GM21447 (cell line): ENCODE measurements at regions not wholly inside any gene's neighbourhood (a gene's known extent, or its start where the extent isn't known, plus 50 kb on each side); places are given as distances from the start of the nearest gene placed in this dataset.
"Not testable (repeated sequence)": the region's sequence is repeated elsewhere in the genome, so short reads cannot be mapped to it uniquely, and the experiment has no call there.

Experiments used
- ATAC-seq: cut with Tn5 transposase; IDR thresholded peaks from one replicate; pipeline ENCODE4 v1.9.1; 2021; ENCODE audit not compliant: unreplicated experiment

DNA sequence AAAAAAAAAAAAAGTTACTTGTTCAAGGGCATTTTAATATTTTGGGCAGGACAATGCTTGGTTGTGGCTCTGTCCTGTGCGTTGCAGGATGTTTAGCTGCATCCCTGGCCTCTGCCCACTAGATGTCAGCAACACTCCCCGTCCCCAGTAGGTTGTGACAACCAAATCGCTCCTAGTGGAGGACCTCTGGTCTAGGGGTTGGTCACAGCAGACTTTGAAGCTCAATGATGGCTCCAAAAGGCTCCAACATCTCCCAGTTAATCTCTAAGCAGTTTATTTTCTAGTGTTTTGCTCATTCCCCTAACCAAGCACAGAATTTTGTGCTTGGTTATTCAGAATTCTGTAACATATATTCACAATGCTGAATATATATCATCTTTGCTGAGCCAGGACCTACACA lies 67.0 kb downstream of the CHRNA1 start:
- peak; percentile 71 for ATAC-seq

DNA sequence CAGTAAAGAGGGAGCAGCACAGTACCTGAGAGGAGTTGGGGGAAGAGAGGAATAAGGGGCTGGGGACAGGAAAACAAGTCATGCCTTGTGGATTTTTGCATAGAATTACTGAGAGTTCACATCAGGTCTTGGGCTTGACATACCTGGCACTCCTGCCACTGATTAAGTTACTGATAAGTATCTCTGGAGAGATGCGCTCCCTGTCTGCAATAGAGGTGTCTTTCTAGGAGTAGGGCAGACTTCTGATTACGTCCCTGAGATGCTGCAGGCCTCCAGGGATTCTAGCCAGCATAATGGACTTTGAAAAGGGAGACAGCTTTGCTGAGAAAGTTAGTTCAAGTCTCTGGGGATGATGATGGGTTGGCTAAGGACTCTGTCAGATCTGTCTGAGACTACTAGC lies 69.4 kb downstream of the CHRNA1 start:
- no peak for ATAC-seq

DNA sequence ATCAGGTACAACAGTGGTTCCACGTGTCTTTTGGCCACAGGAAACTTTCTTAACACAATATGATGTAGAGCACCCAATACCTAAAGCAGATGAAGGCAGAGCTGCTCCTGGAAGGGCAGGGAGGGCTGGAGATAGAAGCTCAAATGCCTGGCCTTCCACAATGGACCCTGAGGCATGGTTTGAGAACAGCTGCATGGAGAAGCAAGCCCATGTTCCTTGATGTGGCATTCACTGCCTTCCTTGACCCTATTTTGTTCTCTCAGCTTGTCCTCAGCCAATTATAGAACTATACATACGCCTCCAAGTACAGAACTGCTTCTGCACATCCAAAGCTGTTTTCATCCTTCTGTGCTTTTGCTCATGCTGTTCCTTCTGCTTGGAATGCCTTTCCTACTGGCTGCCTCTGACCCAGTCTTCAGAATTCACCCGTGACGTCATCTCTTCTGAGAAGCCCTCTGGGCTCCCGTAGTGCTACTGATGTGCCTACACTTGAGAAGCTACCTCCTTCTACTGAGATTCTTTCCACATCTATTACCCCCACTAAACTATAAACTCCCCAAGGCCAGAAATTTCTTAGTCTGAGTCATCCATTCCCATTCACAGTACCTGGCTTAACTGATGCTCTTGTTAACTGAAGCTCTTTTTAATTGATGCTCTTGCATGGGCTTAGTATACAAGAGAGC lies 69.9 kb downstream of the CHRNA1 start:
- no peak for ATAC-seq

DNA sequence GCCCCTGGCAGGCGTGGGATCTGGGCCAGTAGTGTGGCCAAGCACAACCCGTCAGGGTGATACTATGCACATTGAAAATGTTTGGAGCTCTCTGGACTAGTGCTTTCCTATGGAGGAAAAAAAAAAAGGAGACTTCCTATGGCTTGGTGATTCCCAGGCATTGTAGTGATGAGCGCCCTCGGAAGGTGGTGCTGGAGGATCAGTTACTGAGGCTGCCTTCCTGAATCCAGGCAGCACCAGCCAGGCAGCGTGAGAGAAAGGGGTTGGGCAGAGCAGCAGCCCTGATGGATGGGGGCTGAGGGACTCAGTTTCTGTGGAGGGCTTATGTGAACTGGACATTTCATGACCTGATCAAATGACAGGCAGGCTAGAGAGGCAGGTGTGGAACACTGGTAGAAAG lies 70.9 kb downstream of the CHRNA1 start:
- ATAC-seq: no peak

DNA sequence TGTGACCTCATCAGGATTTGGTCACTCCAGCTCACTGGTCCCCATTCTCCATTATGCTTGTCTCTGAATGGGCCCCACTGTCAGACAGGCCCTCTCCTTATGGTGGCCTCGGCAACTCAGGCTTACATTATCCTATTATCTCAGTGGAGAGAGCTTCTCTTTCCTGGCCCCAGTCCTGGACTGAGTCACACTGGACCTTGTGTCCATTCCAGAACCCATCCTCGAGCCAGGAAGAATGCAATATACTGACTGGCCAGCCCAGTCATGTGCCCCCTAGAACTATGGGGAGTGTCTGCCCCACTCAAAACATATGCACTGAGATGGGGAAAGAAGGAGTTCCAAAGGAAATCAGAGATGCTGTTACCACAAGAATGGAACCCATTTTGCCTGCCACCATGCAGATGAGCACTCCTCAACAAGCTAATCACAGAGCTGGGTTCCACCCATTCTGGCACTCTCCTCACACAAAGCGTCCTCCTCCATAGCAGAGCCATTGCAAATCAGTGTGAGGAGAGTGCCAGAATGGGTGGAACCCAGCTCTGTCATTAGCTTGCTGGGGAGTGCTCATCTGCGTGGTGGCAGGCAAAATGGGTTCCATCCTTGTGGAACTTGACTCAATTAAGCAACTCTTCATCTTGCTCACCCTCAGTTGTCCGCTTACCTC lies 71.9 kb downstream of the CHRNA1 start:
- ATAC-seq: no peak

DNA sequence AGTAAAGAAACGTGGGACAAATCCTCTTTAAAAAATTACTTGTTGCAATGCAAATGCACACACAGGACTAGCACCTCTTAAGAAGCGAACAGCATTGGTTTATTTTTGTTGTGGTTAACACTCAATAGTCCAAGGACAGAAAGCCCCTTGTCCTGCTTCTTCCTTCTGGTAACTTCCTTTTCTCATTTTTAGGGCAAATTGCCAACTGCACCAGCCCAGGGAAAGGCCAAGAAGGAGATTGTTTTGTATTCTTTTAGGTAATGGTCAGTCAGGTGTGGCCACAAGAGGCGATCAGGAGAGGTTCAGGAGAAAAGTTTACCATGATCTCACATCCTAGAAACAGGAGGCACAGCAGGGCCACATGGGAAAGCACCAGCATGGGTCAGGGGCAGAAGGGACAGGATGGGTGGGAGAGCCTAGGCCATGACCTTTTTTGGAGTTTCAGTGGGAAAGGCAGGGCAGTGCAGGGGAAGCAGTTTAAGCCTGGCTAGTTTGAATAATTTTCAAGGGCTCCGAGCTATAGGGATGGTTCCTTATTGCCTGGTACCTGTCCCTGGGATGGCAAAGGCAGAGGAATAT lies 73.0 kb downstream of the CHRNA1 start:
- ATAC-seq: no peak

DNA sequence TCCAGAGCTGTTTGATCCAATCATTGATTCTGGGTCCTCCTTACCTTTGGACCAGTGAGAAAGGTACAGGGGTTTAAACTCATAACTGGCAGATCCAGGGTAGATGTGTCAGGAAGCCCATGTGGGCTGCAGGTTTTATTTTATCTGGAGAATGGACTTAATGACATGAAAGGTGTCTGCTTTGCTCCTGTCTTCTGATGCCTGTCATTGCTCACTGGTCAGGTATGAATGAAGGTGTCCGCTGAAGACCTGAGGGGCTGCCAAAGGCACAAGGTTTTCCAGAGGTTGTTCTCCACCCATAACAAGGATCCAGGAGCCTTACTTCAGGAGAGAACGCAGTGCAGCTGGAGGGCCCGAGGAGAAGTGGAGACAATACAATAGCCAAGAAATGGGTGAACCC lies 74.2 kb downstream of the CHRNA1 start:
- no peak for ATAC-seq

DNA sequence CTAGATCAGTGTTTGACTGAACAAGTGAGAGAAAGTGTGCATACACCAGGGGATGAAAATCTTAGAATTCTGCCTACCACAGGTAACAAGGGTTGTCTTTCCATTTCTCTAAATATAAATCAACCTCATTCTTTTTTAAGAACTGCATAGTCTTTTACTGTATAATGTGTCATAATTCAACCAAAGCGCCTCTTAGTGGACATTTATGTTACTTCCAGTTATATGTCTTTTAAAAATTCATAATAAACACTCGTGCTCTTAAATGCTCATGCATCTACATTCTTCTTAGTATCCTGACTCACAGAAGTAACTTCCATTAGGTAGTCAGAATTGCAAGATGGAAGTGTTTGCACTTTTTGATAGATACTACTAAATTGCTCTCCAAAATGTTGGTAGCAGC lies 76.2 kb downstream of the CHRNA1 start:
- ATAC-seq: no peak

DNA sequence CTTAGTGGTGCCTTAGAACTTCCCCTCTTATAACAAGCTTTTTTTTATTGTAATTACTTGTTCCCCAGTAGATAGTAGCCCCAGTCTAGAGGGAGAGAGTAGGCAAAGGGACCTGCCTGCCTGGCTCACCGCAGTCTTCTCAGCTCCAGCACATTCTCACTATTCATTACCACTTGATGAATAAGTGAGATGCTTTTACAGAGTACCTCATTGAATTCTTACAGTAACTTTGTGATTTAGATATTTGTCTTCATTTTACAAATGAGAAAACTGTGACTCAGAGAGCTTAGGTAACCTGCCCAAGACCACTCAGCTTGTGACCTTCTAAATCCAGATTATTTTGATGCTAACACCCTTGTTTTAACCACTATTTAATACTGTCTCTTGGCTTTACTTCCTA lies 77.8 kb downstream of the CHRNA1 start:
- ATAC-seq: no peak

DNA sequence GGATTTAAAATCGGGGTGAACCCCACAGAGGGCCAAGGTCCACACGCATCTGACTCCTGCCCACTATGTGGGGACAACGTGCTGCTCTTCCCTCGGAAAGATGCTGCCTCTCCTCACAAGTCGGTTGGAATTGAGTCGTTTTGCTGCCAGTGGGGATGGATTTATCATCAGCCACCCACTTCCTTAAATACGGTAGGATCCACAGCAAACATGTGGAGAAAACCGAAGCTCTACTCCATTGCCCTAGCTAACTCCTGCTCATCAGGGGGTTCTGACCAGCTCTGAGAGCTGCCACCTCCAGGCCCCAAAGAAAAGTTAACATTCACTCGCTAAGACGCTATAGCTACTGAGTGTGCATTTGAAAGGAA lies 80.9 kb downstream of the CHRNA1 start:
- peak; percentile 38 for ATAC-seq

DNA sequence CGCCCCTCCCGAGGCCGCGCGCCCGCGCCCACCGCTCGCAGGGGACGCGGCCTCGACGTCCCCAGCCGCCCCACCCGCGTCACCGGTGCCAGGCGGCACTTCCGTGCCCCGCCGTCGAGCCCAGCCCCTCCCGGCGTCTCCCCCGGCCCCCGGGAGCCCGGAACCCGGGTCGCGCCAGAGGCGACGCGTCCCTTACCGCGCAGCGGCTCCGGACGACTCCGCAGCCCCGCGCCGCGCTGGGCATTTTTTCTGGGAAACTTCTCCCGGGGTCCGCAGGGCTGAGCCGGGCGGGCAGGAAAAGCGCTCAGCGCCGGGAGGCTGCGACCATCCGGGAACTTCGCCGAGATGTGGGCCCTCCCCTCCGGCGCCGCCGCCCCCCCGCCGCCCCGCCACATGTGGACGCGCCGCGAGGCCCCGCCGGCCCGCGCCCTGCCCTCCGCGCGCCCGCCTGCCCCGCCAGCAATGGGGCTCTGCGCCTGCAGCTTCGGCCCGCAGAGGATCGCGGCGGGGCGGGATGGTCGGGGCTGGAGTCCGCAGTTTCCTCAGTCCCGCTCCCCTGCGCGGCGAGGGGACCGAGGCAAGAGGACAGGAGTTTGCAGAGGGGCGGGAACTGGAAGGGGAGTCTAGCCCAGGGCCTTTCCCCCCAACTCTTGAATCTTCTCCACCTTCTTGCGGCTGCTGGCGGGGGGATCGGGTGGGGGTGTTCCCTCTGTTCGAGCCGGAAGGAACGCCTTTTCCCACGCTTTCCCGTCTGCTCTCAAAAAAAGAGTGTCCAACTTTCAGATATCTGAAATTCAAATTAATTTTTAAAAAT lies 81.5 kb downstream of the CHRNA1 start:
- ATAC-seq: peak; percentile 55

DNA sequence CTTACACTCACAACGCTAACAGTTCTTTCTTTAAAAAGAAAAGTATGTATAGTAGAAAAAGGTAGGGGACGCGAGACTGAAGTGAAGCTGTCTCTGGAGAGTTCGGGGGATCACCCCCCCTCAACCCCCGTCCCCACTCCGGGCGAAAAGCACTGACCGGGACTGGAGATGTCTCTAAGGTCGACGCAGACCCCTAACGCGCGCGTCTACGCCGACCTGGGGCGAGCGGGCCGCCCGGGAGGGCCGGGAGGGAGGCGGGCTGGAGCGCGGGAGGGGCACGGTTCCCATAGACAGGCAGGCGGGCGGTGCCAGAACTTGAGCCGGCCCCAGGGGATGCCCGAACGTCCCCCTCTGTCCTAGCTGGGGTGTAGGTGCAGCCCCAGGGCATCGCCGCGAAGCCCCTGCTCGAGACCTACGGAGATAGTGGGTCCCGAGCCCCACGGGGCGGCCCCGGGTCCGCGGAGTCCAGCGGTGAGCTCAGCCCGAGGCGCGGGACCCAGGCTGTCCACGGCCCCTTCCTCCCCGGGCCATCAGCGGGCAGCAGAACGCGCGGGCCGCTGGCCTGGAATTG lies 82.2 kb downstream of the CHRNA1 start:
- ATAC-seq: peak; percentile 43

DNA sequence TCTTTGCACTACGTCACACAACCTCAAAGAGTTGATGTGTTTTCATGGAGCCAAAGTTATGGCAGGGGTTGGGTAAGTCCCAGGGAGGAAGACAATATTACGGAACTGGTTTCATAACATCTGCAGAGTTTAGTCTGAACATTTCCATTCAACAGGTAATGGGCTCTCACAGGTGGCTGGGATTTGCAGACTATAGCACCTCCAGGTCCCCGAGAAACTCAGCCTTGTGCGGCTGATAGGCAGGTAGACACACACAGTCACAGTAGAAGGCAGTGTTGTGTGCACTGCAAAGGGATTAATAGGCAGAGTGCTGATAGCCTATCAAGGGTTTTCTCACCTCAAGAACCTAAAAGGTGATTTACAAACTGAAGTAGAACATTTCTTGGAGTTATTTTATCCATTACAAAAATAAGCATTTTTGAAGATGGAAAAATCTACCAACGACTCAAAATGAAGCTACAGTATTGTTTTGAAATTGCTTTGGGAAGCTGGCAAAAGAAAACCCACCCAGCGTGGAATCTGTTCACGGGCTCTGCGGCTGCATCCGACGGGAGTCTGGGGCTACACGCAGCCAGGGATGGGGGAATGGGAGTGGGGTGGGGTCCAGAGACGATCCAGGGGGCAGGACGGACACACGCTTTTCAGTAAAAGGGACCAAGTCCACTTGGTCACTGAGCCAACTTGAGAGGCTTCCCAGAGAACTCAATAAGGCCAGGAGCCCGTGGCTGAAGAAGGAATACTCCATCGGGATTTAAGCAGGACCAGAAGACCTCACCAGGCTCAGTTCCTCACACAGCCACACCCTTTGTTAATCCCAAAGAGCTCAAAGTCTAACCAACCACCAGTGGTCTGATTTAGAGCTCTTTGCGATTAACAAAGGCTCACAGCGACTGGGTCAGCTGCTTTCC lies 82.9 kb downstream of the CHRNA1 start:
- ATAC-seq: peak; percentile 6

DNA sequence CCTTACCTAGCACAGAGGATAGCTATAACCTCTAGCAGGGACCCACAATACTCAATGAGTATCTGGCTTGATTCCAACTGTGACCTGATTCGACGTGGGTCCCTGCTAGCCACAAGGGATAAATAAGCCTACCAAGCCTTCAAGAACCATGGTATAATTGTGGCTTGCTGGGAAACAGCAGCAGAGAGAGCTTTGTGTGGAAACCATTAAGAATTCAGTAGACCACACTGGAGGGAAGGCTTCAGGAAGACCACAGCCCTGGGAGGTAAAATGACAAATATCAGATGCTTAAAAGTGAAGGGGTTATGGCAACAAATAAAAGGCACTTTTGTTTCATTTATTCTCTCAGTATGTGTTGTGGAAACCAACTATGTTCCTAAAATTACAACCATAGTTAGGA lies 82.6 kb upstream of the WIPF1 start:
- no peak for ATAC-seq

DNA sequence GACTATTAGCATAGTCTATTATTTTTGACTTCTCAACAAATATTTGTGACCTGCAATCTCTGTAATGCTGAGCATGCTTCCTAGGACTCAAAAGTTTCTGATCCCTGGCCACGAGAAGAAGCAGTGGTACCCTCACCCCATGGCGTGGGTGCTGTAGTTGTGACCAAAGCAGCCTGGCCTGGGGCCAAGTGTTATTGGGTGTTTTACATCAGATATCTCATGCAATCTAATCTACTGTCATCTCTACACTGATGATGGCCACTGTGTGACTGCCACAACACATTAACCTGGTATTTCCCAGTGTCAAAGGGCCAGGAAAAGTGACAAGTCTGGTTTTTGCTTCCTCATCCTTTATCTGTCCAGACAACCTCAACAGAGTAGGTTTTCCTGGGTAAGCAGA lies 80.8 kb upstream of the WIPF1 start:
- ATAC-seq: no peak

DNA sequence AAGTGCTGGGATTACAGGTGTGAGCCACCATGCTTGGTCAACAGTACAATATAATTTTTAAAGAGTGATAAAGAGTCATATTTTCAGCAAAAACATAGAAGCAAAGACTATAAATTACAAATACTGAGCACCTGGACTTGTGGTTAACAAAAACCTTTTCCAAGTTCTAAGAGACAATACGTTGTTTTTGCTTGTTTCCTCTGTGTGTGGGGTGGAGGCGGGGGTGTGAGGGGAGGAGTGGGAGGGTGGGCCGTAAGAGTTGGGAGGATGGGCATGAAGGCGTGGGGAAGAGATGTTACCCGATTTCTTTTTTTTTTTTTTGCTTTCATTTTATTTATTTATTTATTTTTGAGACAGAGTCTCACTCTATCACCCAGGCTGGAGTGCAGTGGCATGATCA lies 78.0 kb upstream of the WIPF1 start:
- no peak for ATAC-seq

DNA sequence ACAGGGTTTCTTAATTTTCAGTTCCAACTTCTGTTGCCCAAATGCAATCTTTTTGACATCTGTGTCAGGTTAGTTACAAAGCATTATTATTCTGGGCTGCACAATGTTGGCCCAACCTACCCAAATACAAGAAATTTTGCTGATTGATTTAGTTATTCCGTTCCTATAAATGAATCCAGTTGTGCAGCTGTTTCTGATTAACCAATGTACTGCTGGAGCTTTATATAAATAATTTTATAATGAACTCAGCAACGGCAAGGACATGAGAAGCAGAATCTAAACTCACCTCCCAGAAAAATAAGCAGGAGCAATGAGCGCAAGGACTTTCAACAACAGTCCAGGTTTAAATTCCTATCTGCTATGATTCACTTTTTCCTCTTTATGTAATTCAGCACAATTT lies 76.3 kb upstream of the WIPF1 start:
- ATAC-seq: no peak

DNA sequence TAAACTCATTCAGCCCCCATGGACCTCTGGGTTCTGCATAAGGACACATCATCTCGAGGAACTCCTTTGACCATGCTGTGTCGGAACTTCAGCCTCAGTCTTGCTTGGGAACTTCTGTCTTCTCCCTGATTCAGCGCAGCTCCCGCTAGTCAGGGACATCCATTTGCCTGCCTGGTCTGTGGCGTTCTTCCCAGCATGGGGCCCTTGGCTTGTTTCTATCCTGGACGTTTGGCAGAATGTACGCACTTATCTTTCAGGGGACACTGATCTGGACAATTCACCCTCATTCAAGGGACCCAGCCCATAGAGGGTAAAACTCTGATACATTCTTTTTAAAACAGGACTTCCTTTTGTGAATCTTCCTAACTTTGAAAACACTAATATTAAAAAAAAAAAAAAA lies 75.8 kb upstream of the WIPF1 start:
- no peak for ATAC-seq

DNA sequence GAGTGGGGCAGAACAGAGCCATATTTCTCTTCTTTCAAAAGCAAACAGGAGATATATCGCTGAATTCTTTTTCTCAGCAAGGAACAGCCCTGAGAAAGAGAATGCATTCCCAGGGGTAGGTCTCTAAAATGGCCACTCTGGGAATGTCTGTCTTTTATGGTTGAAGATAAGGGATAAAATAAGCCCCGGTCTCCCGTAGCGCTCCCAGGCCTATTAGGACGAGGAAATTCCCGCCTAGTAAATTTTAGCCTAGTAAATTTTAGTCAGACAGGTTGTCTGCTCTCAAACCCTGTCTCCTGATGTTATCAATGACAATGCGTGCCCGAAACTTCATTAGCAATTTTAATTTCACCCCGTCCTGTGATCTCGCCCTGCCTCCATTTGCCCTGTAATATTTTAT lies 73.9 kb upstream of the WIPF1 start:
- not testable (repeated sequence) for ATAC-seq

DNA sequence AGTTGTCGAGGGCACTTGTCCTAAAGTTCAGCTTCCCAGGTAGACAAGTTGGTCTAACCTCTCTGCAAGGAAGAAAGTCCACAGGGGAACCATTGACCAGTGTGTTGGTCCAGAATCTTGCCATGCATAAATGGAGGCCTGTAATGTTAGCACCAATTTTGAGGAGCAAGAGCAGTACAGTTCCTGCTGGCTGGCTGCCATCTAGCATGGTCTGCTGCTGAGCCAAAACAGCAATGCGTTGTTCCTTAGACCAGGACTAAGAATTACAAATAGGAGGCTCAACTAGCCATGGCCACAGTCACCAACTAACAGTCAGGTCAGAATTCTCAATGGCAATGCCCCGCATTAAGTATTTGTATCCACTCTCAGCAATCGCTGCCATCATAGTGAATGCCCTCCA lies 72.8 kb upstream of the WIPF1 start:
- ATAC-seq: no peak

DNA sequence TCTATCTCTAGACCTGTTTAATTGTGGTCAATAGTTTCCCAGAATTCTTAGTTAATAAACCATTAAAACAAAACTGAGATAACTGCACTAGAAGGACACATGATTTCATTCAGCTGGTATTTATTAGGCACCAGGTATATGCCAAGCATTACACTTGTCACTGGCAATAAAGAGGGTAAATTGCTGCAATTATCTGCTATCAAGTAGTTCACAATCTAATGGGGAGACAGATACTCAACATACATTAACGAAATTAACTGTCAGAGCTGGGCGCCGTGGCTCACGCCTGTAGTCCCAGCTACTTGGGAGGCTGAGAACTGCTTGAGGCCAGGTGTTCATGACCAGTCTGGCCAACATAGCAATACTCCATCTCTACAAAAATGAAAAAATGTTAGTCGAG lies 71.7 kb upstream of the WIPF1 start:
- no peak for ATAC-seq
